ENCODE measurements at regions not wholly inside any gene's neighbourhood (a gene's known extent, or its start where the extent isn't known, plus 50 kb on each side); places are given as distances from the start of the nearest gene placed in this dataset.

DNA sequence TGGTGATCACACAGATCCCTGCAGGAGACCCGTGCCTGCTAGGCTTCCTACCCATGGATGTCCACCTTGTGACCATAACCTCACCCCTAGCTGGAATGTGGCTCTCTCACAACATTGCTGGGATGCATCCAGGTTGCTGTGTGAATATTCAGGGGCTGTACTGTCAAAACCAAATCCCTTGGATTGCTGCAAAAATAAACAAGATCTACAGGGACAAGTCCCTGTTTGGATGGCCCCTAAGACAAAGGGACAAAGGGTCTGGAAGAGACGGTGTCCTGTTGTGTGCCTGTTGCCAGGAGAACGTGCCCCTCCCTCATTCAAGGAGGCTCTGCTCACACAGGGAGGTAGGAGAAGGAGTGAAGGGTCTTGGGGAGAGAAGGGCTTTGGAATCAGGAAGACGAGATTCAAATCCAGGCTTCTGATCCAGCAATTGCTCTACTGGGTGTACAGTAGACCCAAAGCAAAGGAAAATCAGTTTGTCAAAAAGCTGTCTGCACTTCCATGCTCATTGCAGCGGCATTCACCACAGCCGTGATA, 89.2 kb upstream of the WASF3 start:
- no peak for TF ChIP-seq POLR2AphosphoS5 (IDR thresholded peaks at IDR 0.05; ENCODE audit: low read depth, low read length)
- no peak for TF ChIP-seq SIN3A (IDR thresholded peaks at IDR 0.05; ENCODE audit: borderline replicate concordance, insufficient read depth, low read length)
- no peak for TF ChIP-seq TAF1 (IDR thresholded peaks at IDR 0.05; ENCODE audit: borderline replicate concordance, insufficient read depth, low read length)
